GM21619 (cell line): ENCODE measurements at regions not wholly inside any gene's neighbourhood (a gene's known extent, or its start where the extent isn't known, plus 50 kb on each side); places are given as distances from the start of the nearest gene placed in this dataset.

ENCODE experiments used
- ATAC-seq: cut with Tn5 transposase; IDR thresholded peaks from one replicate; pipeline ENCODE4 v1.9.1; 2021; ENCODE audit not compliant: unreplicated experiment

DNA sequence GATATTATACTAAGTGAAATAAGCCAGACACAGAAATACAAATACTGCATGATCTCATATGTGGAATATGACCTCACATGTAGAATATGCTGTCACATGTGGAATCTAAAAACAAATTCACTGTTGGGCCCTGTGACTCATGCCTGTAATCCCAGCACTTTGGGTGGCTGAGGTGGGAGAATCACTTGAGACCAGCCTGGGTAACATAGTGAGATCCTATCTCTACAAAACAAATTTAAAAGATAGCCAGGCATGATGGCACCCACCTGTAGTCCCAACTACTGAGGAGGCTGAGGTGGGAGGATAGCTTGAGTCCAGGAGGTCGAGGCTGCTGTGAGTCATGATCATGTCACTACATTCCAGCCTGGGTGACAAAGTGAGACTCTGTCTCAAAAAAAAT is 160.3 kb downstream of the PTEN start:
- no peak for ATAC-seq

- ATAC-seq: no peak
Observed at GRCh38 chr10:88026031-88026430, 162.6 kb downstream of the PTEN start.

GRCh38 chr10:88027570-88027969 is 164.1 kb downstream of the PTEN start:
- ATAC-seq: no peak

GRCh38 chr10:88028072-88028471 is 164.6 kb downstream of the PTEN start:
- no peak for ATAC-seq

GRCh38 chr10:88028654-88029053 is 165.2 kb downstream of the PTEN start:
- ATAC-seq: no peak

GRCh38 chr10:88032566-88032965 is 169.1 kb downstream of the PTEN start:
- ATAC-seq: no peak

DNA sequence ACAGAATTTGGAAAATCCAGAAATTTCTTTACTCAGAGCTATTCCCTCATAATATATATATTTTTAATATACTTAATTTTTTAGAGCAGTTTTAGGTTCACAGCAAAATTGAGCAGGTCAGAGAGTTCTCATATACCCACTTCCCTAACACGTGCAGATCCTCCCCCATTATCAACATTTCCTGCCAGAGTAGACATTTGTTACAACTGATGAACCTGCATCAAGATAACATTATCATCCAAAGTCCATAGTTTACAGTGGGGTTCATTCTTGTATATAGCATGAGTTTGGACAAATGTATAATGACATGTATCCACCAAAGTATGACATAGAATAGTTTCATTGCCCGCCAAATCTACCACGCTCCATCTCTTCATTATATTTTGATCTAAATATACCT is 170.0 kb downstream of the PTEN start:
- no peak for ATAC-seq

DNA sequence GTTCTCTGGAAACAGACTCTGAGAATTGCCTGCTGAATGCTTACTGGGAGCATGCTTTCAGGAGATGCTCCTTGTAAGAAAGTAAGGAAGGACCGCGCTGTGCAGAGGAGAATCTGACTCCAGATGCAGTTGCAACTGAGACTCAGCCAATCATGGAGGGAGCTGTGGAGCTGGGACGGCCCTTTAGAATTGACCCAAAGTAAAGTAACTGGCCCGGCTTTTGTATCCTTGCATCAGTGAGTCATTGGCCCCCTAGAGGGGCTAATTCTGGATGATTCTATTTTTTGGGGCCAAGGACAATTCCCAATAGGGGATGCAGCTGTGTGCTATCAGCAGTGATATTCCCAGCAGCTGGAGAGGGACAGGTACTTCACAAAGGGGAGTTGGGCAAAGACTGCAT is 170.4 kb downstream of the PTEN start:
- no peak for ATAC-seq

DNA sequence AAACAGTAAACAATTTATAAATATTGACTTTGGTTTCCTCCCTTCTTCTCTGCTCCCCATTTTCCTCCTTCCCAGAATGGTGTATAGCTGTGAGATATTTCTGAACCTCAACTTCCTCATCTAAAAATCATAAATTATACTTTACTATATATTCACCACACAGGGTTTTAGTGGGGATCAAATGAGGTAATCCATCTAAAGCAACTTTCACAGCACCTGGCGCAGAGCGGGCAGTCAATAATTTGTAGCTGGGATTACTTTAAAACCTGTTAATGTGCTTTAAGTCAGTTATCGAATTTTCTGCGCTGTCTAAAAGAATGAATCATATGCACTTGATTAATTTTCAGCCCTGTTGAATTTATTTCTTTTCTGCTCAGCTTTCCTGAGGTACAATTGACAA is 172.7 kb downstream of the PTEN start:
- no peak for ATAC-seq

- ATAC-seq: no peak
Observed at GRCh38 chr10:88037623-88038022, 174.2 kb downstream of the PTEN start.

- ATAC-seq: no peak
Observed at GRCh38 chr10:88038268-88038667, 174.8 kb downstream of the PTEN start.

GRCh38 chr10:88039496-88040200 is 176.2 kb downstream of the PTEN start:
- no peak for ATAC-seq

- no peak for ATAC-seq
Observed at GRCh38 chr10:88041243-88042159, 178.1 kb downstream of the PTEN start.

DNA sequence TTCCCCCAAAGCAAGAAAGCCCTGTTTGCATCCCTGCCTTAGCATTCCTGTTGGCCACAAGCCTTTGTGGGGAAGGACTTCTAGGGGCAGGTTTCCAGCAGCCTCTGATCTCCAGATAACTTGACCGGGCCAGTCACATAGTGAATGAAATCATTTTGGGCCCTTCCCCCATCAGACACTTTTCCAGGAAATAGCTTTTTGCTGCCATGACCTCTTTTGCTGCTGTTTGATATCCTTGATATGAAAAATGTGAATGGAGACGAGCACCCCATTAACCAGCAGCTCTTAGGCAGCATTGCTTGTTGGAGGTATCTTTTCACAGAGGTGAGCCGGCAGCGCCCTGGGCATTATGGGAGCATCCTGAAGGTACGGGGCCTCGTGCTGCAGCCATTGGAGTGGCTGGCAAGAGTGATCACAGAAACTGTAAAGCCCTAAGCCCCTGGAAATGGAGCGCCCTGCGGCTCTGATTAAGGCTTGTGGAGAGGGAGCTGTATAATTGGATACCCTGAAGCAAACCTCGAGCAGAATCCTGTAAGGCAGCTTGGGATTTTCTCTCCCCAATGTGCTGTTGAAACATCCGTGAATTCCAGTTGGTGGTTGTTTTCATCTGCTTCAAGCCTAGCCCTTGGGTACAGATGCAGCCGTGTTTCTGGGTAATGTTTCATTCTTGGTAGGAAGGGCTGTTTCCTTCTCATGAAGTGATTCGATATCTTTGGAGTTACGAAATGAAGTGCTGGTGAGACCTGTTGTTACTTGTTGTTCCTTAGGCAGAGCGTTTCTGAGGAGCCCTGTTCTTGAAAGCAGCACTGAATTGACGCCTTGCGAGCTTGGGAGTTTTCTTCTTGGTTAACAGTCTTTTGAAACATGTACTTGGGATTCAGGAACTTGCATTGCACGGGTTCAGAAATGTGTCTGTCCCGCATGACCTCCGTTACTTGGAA is 179.0 kb downstream of the PTEN start:
- no peak for ATAC-seq

DNA sequence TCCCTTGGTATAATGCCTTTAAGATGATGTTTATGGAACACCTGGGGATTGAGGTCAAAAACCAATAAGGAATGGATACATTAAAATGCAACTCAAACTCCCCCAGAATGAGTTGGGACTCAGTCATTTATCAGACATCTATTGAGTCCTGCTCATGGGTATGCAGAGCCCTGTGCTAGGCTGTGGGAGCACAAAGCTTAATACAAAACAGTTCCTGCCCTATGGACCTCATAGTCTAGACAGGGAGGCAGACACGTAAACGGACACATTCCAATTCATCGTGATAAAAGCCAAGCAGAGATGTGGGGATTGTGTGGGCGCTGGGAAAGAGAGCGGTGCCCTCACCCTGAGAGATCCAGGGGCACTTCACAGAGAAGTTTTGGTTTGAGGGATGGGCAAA is 181.7 kb downstream of the PTEN start:
- ATAC-seq: no peak

GRCh38 chr10:88045656-88046415 is 182.4 kb downstream of the PTEN start:
- no peak for ATAC-seq

DNA sequence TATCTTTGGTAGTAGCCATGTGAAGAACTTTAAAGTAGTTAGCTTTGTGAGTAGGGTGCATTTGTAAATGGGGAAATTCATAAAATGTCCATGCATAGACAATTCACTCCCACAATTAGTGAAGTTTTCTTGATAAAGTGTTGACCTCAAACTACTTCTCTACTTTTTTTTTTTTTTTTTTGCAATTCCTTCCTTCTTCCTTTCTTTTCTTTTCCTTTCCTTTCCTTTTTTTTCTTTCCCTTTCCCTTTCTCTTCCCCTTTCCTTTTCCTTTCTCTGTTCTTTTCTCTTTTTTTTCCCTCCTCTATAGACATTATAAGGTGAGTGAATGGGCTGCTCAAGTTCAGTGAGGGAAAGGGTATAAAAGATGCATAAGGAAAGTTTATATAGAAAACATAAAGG is 184.2 kb downstream of the PTEN start:
- no peak for ATAC-seq

- no peak for ATAC-seq
Observed at GRCh38 chr10:88048312-88048711, 184.9 kb downstream of the PTEN start.

DNA sequence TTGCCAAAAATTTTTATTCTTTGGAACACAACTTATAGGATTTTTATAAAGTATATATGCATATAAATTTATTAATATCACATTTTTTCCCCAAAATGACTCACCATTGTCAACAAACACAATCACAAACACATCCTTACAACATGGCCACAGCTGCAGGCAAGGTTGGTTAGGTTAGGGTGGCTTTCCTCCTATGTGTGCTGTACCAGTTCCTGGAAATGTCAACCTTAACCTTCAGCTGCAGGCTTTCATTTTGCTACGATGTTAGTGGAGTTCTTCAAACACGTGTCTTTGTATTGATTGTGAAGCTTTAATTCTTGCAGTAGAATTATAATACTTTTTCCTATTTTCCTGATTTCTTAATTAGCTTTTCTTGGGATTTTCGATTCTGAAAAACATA is 185.8 kb downstream of the PTEN start:
- no peak for ATAC-seq

DNA sequence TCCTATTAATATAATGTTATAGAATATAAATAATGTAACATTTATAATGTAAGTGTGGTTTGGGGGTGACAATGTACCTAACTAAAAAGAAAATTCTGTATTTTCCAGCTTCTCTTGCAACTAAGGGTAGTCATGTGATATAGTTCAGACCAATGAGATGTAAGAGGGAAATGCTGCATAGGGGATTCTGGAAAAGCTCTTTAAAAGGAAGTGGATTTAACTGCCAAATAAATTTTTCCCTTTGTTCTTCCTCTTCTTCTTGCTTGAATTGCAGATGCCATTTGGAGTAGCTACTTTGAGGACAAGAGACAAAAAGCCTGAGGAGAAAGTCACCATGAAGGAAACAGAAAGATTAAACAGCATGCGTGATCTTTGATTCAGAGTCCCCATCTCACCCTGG is 194.3 kb downstream of the PTEN start:
- no peak for ATAC-seq

GRCh38 chr10:88058750-88059149 is 195.3 kb downstream of the PTEN start:
- ATAC-seq: no peak
